NK-92 (cell line): ENCODE measurements at regions not wholly inside any gene's neighbourhood (a gene's known extent, or its start where the extent isn't known, plus 50 kb on each side); places are given as distances from the start of the nearest gene placed in this dataset.

Source experiments
- DNase-seq: peaks from one replicate; lab custom pipeline; 2025; ENCODE audit not compliant: unreplicated experiment; lab: John Stamatoyannopoulos, UW

GRCh38 chr13:30151388-30151787 is 156.0 kb downstream of the KATNAL1 start:
- DNase-seq = no peak

- DNase-seq = no peak
Measured at GRCh38 chr13:30149248-30149647, 158.1 kb downstream of the KATNAL1 start.

GRCh38 chr13:30148786-30149185 is 158.6 kb downstream of the KATNAL1 start:
- DNase-seq = no peak

GRCh38 chr13:30148171-30148754 is 159.1 kb downstream of the KATNAL1 start:
- no peak for DNase-seq

GRCh38 chr13:30147421-30147820 is 159.9 kb downstream of the KATNAL1 start:
- no peak for DNase-seq

GRCh38 chr13:30147015-30147414 is 160.3 kb downstream of the KATNAL1 start:
- DNase-seq = no peak

- no peak for DNase-seq
Measured at GRCh38 chr13:30145709-30146367, 161.5 kb downstream of the KATNAL1 start.

- no peak for DNase-seq
Measured at GRCh38 chr13:30143666-30144400, 163.5 kb downstream of the KATNAL1 start.

- DNase-seq = no peak
Measured at GRCh38 chr13:30142486-30143211, 164.7 kb downstream of the KATNAL1 start.

- DNase-seq = no peak
Measured at GRCh38 chr13:30141775-30142485, 165.4 kb downstream of the KATNAL1 start.

- no peak for DNase-seq
Measured at GRCh38 chr13:30140973-30141372, 166.4 kb downstream of the KATNAL1 start.

- no peak for DNase-seq
Measured at GRCh38 chr13:30138511-30138910, 168.8 kb downstream of the KATNAL1 start.

- no peak for DNase-seq
Measured at GRCh38 chr13:30135868-30136267, 171.5 kb downstream of the KATNAL1 start.

- no peak for DNase-seq
Measured at GRCh38 chr13:30135351-30135750, 172.0 kb downstream of the KATNAL1 start.

- DNase-seq = no peak
Measured at GRCh38 chr13:30134578-30134977, 172.8 kb downstream of the KATNAL1 start.

GRCh38 chr13:30133996-30134395 is 173.4 kb downstream of the KATNAL1 start:
- DNase-seq = no peak

- no peak for DNase-seq
Measured at GRCh38 chr13:30133554-30133912, 173.8 kb downstream of the KATNAL1 start.

GRCh38 chr13:30132623-30133553 is 174.5 kb downstream of the KATNAL1 start:
- DNase-seq = peak; percentile 46

- no peak for DNase-seq
Measured at GRCh38 chr13:30129411-30129810, 177.9 kb downstream of the KATNAL1 start.

- no peak for DNase-seq
Measured at GRCh38 chr13:30128591-30128990, 178.8 kb downstream of the KATNAL1 start.
